ENCODE measurements at regions not wholly inside any gene's neighbourhood (a gene's known extent, or its start where the extent isn't known, plus 50 kb on each side); places are given as distances from the start of the nearest gene placed in this dataset.

DNA sequence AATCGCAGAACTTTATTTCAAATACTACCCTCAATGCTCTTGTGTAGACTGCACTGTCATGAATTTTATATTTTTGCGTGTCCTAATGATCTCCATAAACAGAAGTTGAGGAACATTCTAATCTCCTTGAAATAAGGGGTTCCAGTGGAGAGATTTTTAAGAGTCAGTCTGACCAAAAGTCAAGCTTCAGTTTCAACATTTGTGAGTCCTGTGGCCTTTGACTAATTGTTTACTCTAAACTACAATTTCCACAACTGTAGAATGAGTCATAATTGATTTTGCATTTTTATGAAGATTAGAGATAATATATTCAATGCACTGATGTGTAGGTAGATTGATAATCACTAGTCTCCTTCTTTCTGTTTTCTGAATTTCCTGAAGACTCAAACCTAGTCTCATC is 720.3 kb upstream of the ID2 start:
- no peak for DNase-seq

DNA sequence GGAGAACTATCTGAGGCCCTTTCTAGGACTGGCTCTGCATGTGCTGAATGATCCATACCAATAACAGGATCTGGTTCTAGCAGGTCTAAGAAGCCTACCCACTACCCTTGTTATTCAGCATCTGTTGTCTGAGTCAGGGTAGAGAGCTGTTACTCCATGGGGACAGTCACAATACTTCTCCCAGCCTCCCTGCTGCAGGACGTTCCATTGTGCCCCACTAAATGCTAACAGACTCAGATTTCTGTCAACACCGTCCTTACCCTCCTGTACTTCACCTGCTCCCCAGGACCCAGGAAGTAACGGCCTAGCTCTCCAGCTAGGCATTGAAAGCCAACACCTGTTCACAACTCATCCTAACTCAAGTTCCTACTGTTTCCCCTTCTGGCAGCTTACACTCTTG is 719.7 kb upstream of the ID2 start:
- DNase-seq: peak; percentile 71

DNA sequence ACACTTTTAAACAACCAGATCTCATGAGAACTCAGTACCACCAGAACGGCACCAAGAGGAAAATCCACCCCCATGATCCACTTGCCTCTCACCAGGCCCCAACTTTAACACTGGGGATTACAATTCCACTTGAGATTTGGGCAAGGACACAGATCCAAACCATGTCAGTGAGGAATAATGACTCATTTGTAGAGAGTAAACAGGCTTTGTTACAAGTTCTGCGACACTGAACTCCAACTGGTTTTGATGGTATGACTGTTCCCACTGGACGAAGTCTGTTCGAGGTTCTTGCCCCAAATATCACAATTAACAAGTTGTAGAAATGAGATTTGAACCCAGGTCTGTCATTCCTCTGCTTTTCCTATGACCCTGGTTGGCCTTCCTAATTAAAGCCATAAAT is 718.1 kb upstream of the ID2 start:
- no peak for DNase-seq

DNA sequence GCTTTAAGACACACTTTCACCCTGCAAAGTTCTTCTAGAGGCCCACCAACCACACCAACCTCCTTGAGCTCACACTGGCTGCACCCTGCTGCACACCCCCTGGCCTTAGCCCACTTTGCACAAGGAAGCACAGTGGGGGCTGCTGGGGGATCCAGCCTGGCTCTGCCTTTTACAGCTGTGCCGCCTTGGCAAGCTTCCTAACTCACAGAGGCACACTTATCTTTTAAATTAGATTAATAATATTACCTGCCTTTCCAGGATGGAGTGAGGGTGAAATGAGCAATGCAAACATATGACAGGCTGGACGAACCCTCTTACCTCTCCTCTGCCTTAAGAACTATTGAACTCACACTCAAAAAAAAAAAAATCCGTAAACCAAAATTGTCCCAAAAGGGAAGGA is 715.8 kb upstream of the ID2 start:
- no peak for DNase-seq

DNA sequence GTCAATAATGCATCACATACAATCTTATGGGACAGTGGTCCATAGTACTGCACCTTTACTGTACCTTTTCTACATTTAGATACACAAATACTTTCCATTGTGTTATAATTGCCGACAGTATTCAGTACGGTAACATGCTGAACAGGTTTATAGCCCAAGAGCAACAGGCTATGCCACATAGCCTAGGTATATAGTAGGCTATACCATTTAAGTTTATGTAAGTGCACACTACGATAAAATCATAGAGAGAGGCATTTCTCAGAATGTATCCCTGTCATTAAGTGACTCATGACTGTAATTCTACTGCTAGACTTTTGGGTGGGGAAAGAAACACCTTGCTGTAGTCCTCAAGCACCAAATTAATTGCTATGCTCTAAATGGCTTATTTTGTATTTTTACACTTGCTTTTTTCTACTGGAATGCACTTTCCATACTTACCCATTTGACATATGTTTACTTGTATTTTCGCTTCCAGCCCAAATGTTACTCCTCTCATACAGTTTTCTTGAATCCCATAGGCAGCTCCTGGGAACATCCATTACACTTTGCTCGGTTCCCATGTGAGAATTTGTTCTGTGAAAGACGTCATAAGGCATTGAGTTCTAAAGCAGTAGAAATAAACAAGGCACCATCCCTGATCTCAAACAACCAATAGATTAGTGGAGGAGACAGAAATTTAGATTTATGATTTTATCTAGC is 714.0 kb upstream of the ID2 start:
- no peak for DNase-seq

DNA sequence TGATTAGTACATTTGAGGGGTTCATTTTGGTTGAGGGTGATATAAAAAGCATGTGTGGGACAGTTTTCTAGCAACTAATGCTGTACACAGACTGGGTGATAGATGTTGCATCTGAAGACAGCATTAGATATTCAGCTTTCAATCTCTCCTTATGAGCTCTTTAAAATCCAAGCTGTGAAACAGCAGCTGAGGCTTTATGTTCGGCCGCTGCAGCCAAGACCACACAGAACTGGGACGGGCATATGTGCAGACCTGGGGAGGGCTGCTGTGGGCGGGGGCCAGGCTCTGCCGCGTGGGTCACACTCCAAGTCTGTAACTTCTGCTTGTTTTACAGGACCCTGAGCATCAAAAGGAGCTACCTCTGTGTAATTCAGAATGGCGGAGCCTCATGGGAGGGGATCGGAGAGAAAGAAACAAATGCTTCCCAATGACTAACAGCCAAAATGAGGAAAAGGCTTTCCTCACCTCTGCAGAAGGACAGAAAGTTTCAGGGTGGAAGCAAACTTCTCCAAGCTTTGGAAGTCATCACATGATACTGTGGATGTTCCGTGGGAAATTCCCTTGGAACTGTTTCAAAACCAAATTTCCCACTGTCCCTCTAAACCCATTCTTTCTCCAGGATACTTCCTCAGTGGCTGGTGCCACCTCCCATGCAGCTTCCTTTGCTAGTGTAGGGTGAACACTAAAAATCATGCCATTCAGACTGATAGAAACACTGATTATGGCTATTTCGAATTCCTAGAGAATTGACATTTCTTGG is 711.9 kb upstream of the ID2 start:
- DNase-seq: no peak

DNA sequence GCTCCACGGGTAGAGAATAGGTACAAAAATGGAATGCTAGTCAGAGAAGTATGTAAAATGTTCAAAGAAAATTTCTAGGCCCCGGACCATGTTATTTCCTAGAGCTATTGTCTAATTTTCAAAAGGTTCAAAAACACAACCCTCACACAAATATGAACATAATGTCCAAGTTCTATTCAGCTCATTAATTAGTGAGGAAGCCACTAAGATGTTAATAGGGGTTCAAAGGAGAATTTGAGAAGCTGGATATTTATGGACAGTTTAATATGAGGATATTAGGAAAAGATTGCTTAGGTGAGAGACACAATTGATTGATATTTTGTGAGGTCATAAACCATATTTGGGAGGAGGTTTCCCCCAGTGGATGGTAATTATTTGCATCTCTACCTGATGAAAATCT is 710.6 kb upstream of the ID2 start:
- DNase-seq: no peak

DNA sequence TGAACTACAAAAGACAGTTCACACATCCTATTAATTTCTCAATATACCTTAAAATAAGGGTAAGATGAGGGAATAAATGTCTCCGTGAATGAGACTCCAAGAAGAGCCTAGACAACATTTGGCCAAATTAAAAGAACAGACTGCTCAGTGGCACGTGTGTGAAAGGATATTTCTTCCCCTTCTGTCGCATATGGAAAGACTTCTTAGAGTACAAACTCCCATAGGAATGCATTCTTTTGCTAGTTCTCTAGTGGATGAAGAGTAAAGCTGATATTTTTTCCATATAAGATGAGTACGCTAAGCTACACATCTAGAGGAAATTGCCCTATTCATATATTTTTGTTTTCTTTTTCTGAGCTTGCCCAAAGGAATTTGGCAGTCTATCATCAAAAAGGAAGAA is 710.0 kb upstream of the ID2 start:
- no peak for DNase-seq

DNA sequence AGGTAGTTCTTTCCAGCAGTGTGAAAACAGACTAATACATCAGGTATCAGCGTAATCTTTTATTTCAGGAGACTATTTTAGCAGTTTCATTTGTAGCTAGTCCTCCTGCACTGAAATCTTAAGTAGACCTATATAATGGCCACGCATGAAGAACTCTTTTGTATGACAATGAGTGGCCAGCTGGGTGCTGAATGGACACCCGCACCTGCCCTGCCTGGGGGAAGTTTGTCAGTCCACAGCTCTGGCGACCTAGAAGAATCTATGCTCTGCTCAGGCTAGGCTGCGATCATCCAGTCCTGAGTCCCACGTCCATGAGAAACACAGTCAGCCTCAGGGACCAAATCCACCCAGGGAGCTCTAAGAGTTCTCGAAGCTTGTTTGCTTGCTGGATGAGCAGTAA is 709.2 kb upstream of the ID2 start:
- DNase-seq: peak; percentile 68

DNA sequence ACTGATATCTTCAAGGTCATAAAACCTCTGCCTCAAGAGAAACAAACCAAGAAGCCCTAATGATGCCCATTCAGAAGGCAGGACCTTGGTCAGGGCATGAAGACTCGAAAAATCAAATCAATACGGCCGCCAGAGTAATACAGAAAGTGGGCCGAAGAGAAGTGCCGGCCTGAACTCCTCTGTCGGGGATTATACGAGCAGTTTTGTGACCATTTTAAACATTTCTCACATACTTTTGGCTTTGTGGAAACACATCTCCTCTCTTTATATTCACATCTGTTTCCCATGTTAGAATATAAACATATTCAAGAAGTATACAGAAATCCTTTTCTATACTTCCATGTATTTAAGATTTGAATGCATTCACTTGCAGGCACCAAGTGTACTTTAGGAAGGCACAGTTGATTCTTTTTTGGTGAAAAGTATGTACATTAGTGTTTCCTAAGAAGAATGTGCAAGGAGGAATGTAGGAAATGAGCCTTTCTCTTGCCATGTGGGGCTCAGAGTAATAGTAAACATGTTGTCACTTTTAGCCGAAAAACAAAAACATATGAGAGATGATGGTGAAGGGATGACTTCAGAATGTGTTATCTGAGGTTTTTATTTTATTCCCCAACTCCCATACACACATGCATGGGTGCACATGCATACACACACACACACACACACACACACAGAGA is 707.9 kb upstream of the ID2 start:
- DNase-seq: no peak

DNA sequence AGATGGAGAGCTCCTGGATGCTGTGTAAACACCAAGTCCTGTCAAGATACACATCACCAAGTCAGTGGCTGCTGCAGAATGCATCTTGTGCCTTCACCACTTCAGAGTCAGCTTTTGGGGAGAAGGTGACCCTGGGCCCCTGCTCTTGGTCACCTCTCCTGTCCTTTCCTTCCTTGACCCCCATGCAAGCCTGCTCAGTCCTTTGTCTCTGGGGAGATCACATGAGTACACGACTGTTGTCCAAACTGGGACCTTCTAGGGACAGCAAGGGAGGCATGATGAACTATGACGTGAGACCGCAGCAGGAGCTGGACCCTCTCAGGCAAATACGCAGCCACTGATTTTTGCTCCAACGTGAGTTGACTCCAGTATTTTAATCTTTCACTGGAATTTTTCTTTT is 706.9 kb upstream of the ID2 start:
- DNase-seq: no peak

DNA sequence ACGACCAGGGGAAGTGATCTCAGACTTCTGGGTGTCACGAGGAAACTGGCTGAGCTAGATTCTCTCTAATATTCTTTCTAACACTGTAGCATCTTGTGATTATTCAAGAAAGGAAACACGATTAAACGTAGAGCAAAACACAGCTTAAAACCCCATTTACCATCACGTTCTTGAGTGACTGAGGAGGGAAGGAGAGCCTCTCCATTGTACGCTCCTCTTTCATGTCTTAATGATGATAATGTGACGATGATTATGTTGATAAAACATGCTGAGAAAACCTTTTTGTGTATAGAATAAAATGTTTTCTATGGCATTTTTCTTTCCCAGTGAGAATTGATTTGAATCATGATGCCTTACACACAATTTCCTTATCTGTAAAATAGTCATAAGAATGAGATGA is 705.6 kb upstream of the ID2 start:
- no peak for DNase-seq

DNA sequence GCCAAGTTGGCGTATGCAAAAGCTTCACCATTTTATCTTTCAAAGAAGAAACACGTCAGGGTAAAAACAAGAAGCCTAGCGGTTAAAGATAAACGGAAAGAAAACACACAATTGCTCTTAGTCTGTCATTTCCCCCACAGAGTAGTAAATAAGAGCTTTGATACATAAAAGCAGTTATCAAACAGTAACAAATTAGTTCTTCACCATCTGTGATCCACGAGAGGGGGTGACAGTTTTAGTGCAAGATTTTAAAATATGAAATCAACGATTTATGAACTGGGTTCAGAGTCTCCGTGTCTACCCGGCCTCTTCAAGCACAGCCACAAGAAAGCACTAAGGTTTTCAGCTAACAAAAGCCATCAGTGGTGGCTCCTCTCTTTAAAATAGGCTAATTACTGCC is 703.9 kb upstream of the ID2 start:
- no peak for DNase-seq

DNA sequence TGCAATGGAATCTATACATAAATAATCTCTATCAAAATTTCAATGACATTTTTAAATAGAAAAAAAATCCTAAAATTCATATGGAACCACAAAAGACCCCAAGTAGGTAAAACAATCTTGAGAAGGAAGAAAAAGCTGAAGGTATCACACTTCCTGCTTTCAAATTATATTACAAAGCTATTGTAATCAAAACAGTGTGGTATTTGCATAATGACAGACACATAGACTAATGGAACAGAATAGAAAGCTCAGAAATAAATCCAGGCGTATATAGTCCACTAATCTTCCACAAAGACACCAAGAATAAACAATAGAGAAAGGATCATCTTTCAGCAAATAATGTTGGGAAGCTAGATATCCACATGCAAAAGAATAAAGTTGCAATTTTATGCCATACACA is 699.8 kb upstream of the ID2 start:
- no peak for DNase-seq

DNA sequence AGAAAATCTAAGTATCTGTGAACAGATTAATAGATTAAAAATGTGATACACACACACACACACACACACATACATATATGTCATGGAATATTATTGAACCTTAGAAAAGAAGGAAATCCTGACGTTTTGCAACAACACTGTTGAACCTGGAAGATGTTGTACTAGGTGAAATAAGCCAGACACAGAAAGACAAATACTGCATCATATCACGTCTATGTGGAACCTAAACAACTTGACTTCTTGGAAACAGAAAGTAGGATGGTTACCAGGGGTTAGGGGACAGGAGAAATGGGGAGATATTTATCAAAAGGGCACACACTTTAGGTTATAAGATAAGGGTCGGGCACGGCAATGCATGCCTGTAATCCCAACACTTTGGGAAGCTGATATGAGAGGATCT is 698.4 kb upstream of the ID2 start:
- DNase-seq: no peak

DNA sequence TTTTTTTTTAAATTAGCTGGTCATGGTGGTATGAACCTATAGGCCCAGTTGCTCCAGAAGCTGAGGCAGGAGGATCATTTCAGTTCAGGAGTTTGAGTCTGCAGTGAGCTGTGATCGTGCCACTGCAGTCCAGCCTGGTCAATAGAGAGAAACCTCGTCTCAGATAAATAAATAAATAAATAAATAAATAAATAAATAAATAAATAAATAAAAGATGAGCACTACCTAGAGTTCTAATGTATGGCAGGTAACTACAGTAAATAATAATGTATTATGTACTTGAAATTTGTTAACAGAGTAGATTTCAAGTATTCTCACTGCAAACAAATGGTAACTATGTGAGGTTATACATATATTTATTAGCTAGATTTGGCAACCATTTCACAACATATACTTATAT is 697.9 kb upstream of the ID2 start:
- no peak for DNase-seq

DNA sequence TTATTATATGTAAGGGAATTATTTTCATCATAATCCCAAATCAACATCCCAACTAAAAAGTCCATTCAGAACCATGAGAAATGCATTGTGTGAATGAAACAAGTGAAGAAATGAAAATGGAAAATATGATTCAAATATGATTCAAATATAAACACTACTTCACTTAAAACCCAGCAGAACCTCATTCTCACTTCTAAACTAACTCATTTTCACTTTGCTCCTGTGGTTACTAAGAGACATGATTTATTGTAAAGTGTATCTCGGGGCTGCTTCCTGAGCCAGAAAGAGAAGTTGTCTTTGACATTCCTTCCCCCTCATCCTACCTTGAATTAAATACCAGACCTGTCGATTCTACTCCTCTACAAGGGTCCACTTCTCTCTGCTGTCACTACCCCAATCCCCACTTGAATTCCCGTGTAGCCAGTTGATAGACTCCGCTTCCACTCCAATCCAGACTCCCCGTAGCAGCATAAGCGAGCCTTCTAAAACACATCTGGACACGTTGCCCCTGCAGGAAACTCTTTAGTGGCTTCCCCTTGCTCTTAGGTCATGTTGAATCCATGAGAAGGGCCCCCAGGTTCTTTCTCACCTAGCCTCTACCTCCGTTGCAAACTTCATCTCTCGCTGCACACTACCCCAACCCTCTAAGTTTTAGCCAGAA is 697.0 kb upstream of the ID2 start:
- no peak for DNase-seq

DNA sequence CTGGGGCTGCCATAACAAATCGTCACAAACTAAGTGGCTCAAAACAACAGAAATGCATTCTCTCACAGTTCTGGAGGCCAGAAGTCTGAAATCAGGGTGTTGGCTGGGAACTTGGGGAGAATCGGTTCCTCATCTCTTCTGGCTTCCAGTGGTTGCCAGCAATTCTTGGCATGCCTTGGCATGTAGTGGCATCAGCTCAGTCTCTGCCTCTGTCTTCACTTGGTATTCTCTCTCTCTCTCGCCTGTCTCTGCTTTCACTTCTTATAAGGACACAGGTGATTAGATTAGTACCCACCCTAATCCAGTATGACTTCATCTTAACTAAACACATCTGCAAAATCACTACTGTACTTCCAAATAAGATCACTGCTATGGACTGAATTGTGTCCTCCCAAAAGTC is 695.4 kb upstream of the ID2 start:
- DNase-seq: no peak

DNA sequence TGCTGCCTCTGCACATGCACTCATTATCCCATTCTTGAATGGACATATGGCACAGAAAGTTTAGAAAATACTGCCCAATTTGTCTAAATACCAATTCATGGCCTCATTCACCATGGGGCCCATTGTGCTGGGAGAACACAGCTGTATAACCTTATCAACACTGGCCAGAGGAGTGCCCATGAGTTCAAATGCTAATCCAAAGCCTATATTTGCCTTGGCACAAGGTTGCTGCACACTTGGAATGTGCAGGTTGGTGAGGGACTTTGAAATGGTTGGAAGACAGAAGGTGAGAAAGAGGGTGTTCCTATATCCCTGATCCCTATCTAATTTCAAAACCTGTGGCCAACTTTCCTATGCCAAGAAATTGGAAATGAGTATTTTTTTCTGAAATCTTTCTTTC is 693.9 kb upstream of the ID2 start:
- no peak for DNase-seq

DNA sequence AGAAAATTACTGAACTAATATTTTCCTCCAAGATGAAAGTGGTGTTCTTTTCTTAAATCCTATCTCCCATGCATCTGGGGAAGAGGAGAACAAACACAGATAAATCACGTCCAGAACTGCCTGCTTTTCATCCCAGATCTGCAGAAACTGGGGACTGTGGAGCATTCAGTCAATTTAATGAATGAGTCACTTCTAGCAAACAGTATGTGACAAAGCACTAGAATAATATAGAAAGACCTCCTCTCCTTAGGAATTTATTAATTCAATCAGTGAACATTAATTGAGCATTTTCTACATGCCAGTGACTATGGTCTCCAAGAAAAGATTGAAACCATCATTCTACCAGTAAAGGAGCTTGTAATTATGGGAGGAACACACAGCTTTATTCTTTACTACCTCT is 693.4 kb upstream of the ID2 start:
- no peak for DNase-seq

DNA sequence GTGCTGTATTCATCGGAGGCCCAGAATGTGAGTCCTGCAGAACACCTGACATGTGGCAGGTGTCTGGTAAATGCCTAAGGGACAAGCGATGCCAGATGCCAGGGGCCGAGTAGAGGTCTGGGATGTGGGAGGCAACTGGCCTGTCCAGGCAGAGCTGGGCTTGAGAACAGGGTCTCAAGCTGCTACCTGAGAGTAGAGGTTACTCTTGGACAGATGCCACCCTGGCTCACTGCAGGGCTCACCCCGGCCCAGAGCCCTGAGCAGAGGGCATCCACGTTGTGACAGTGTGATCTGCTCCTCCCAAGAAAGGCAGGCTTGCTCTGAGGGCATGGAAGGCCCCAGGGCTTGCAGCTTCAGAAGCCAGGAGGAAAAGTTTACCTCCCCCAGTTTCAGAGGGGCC is 692.0 kb upstream of the ID2 start:
- no peak for DNase-seq

DNA sequence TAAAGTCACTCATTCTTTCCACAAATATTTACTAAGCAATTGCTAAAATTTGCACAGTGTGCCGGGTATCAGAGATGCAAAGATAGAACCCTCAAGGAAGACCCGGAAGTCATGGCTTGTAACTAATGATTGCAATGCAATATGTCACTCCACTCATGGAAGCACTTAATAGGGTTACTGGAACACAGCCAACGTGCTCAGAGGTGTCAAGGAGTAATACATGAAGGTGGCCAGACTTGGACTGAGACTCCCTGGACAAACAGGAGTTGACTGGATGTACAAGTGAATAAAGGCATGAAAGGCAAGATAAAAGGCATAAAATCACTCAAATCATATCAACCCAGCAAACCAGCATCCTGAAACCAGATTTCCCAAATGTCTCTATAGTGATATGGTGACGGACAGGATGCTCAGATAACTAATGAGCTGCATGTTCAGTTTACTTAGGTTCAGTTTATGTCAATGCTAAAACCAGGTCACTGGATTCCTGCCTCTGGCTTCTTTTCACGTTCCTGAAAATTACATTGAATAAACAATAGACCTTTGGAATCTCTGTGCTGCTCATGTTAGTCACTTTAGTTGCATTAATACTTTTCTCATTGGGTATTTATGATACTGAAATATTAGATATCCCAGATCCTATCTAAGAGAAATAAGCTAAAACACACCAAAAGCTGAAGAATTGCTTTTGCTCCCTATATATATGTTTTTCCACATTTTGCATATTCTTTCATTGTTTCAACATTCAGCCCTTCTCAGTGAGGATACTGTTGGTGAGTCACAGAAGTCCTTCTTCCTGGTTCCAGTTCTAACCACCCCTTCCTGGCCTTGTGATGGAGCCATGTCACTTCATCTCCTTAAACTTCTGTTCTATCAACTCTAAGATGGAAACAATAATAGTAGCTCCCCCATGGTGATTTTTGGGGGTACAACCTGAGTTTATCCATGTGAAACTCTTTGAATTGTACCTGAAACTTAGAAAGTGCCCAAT is 688.9 kb upstream of the ID2 start:
- DNase-seq: no peak

Measured in NCI-H345 (cell line).